GM18861 (cell line): ENCODE measurements at regions not wholly inside any gene's neighbourhood (a gene's known extent, or its start where the extent isn't known, plus 50 kb on each side); places are given as distances from the start of the nearest gene placed in this dataset.
"Not testable (repeated sequence)": the region's sequence is repeated elsewhere in the genome, so short reads cannot be mapped to it uniquely, and the experiment has no call there.

Experiments
- ATAC-seq: cut with Tn5 transposase; IDR thresholded peaks from one replicate; pipeline ENCODE4 v1.9.1; 2021; ENCODE audit not compliant: unreplicated experiment

- not testable (repeated sequence) for ATAC-seq
Measured at GRCh38 chr4:68720723-68721122, 50.3 kb upstream of the UGT2B15 start.

DNA sequence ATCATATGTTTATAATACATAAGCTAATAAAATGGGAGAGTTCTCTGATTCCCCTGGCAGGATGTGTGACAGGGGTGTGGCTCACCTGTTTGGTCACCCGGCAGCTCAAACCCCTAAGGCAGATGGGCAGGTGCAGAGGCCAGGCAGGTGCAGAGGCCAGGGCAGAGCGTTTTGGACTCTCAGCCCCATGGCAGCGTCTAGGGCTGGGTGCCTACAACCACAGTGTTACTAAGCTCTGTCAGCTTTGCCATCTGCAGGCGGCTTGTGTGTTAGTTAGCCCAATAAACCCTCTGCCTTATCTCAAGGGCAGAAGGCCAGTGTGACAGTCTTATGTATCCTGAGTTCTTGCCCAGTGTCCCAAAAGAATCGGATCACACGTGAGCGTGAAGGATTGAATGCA, 54.0 kb upstream of the UGT2B15 start:
- ATAC-seq: no peak

GRCh38 chr4:68724922-68725321, 54.5 kb upstream of the UGT2B15 start:
- ATAC-seq: no peak

DNA sequence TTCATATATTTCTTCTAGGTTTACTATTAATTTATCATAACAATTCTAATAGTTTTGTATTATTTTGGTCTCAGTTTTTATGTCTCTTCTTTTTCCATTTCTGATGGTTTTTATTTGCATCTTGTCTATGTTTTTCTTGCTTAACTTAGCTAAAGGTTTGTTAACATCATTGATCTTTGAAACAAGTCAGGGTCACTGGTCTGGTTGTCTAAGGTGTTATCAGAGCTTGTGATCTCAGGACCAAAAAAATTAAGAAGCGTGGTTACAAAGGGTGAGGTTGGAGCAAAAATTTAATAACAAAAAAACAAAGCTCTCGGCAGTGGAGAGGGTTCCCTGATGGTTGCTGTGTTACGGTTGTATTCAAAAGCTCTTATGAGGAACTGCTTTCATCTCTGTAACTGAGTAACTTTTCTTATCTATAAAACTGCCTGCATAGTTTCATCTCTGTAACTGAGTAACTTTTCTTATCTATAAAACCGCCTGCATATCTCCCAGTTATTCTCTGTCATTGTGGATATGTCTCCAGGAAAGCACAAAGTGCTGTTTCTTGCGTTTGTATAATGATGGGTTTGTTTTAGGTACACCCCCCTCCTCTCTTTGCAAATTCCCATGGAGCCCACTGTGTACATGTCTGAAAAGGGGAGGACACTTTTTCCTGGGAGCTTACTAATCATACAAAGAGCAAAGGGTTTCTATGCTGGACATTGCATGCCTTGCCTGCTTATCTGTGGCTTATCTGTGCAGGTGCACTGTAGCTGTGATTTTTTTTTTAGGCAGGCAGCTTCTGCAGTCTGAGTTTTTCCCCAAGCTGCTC, 62.4 kb upstream of the UGT2B15 start:
- ATAC-seq: peak; percentile 94

DNA sequence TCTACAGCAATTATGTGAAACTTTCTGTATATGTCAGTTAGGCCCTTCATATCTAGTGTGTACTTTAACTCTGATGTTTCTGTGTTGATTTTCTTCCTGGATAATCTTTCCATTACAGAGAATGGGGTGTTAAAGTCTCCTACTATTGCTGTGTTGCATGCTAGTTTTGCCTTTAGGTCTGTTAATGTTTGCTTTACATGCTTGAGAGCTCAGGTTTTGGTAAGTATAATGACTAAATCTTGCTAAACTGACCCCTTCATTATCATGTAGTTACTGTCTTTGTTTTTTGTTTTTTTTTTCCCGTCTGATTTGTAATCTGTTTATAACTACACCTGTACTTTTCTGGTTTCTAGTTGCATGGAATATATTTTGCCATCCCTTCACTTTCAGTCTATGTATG, 63.6 kb upstream of the UGT2B15 start:
- peak; percentile 77 for ATAC-seq

- ATAC-seq: no peak
Measured at GRCh38 chr4:68735106-68735505, 64.7 kb upstream of the UGT2B15 start.

GRCh38 chr4:68736813-68737212, 66.4 kb upstream of the UGT2B15 start:
- ATAC-seq: no peak

GRCh38 chr4:68738036-68738435, 67.6 kb upstream of the UGT2B15 start:
- ATAC-seq: no peak

GRCh38 chr4:68744368-68744767, 71.4 kb upstream of the UGT2B10 start:
- no peak for ATAC-seq

DNA sequence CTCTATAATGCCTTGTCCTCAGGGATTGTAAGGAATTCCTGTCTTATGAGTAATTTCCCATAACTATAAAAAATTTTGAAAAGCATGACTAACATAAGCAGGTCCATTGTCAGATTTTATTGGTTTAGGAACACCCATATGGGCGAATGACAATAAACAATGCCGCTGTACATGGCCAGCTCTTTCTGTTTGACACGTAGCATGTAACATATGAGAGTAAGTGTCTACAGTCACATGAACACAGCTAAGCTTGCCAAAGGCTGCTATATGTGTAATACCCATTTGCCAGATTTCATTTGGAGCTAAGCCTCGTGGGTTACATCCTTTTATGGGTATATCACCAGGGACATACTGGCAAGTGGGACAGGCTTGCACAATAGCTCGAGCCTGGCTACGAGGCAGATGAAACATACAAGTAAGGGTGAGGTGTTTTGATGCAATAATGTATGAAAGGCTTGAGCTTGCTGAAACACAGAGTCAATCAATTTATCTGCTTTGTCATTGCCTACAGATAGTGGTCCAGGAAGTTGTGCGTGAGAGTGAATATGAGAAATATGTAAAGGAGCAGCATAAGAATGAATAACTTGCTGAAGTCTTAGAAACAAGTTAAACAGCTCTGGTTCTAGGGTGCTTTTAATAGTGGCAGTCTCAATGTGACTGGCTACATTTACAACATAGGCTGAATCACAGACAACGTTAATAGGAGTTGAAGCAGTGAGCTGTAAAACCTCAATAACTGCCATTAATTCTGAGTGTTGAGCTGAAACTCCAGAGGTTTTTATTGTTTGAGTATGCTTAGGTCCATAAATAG, 67.4 kb upstream of the UGT2B10 start:
- peak; percentile 81 for ATAC-seq

DNA sequence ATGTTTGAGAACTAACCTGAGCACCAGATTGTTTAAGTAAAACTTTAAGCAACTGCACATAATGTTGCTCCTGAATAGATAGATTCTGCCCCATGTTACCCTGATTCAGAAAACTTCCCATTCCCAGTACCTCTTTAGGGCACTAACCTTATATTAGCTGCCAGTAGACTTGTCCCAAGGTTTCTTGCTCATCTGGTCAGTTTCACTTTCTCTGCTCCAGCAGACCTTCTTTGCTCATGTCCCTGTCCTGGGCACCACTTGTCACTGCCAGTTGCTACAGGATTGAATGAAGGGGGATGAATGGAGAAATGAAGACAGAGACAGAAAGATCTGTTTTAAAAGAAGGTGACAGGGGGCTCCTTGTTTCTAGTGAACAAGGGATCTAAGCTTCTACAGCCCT, 65.2 kb upstream of the UGT2B10 start:
- no peak for ATAC-seq

DNA sequence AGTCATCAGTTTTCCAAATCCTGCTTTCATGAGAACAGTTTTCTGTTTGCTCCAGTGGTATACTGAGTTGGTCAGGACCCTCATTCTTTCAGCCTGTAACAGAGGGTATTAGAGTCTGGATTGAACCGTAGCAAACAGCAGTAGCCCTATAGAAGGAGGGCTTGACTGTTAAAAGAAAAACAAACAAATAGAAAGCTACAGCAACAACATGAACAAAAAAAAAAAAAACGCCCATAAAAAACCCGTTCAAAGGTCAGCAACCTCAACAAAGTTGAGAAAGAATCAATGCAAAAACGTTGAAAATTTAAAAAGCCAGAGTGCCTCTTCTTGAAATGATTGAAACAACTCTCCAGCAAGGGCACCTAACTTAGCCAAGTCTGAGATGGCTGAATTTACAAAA, 64.7 kb upstream of the UGT2B10 start:
- no peak for ATAC-seq

DNA sequence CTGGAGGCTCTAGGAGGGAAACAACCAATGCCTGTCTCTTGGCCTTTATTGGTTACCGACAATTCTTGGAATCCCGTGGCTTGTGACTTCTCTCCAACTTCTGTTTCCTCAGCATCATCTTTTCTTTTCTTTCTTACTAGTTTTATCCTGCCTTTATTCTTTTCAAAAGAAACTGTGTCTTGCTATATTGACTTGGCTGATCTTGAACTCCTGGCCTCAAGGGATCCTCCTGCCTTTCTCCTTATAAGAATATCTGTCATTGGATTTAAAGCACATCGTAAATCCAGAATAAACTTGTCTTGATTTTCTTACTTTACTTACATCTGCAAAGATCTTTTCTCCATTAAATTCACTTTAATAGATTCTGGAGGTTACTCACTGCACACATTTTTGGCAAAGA, 49.9 kb upstream of the UGT2B10 start:
- ATAC-seq: no peak
